SK-MEL-5 (cell line): ENCODE measurements at regions not wholly inside any gene's neighbourhood (a gene's known extent, or its start where the extent isn't known, plus 50 kb on each side); places are given as distances from the start of the nearest gene placed in this dataset.

Experiments
- DNase-seq: peaks from one replicate; pipeline ENCODE4 v3.0.0-alpha.2; 2016; ENCODE audit warnings: low read depth, low spot score
- in situ Hi-C: cut with HindIII; loops from 2 replicates; pipeline ENCODE4 v1.10.0; 2016; ENCODE audit warnings: low sequenced_read_pairs, high pct_unique_total_duplicates, low pct_unique_long_range_greater_than_20kb

DNA sequence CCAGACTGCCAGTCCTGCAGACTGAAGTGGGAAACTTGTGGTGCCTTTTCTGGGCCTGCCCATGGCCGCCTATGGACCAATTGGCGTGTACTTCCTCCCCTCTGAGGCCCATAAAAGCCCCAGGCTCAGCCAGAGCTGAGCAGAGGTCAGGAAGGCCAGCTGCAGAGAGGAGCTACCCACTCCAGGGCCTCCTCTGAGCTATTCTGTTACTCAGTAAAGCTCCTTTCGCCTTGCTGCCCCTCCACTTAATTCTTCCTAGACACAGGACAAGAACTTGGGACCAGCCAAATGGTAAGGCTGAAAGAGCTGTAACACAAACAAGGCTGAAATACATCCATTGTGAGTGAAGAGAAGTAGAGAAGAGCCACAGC lies 106.4 kb downstream of the C9orf50 start:
- DNase-seq: no peak
- in situ Hi-C loops: no loop called here

GRCh38 chr9:129513856-129514496 lies 106.9 kb downstream of the C9orf50 start:
- in situ Hi-C loops: no loop called here
- DNase-seq: no peak

GRCh38 chr9:129513282-129513681 lies 107.6 kb downstream of the C9orf50 start:
- no peak for DNase-seq
- in situ Hi-C loops: no loop called here

GRCh38 chr9:129511285-129511900 lies 109.5 kb downstream of the C9orf50 start:
- in situ Hi-C loops: no loop called here
- no peak for DNase-seq

DNA sequence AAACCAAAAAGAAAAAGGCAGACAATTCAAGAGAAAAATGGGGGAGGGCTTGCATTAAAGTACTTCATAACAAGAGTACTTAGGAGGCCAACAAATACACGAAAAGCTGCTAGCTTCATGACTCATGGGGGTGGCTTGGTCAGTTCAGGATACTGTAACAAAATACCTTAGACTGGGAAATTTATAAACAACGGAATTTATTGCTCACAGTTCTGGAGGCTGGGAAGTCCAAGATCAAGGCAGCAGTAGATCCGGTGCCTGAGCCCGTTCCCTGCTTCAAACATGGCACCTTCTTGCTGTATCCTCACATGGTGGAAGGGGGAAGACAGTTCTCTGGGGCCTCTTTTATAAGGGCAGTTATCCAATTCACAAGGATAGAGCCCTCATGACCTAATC lies 111.4 kb downstream of the C9orf50 start:
- in situ Hi-C loops: no loop called here
- no peak for DNase-seq

DNA sequence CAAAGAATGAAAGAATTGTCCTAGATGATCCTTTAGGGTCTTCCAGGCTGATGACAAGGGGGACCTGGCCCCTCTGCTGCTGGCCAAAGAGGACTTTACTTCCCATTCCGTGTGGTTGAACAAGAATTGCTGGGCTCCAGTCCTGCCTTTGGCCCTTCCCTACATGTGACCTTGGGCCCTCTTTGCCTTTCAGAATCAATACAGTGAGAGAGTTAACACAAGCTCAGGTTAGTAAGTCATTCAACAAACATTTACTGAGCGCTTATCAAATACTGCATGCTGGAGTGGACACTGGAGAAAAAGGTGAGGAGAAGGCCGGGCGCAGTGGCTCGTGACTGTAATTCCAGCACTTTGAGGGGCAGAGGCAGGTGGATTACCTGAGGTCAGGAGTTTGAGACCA lies 113.1 kb downstream of the C9orf50 start:
- in situ Hi-C loops: no loop called here

GRCh38 chr9:129506892-129507291 lies 114.0 kb downstream of the C9orf50 start:
- peak; percentile 59 for DNase-seq
- in situ Hi-C loops: no loop called here

More for the DNA sequence above, 113.1 kb downstream of the C9orf50 start:
- DNase-seq: no peak

DNA sequence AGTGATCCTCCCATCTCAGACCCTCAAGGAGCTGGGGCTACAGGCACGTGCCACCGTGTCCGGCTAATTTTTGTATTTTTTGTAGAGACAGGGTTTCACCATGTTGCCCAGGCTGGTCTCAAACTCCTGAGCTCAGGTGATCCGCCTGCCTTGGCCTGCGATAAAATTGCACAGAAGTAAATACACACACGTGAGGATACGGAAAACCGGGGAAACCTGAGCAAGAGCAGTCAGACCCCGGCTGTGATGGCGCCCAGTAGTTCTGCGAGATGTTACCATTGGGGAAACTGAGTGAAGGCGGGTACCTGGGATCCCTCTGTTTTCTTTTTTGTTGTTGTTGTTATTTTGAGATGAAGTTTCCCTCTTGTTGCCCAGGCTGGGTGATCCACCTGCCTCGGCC lies 114.9 kb downstream of the C9orf50 start:
- in situ Hi-C loops: no loop called here
- no peak for DNase-seq

GRCh38 chr9:129505270-129505902 lies 115.5 kb downstream of the C9orf50 start:
- in situ Hi-C loops: no loop called here
- no peak for DNase-seq

DNA sequence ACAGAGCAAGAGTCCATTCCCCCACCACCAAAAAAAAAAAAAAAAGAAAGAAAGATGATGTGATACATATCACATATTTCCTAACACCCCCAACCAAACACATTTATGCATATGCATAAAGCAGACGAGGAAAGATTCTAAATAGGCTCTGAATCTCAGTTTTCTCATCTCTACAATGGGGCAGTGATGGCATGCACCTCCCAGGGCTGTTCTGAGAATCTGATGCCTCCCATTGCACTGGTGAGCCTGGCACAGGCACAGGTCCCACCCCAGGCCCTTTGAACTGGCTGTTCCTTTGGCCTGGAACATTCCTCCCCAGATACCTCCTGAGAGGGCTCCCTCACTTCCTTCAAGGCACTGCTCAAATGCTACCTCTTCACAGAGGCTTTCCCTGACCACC lies 116.5 kb downstream of the C9orf50 start:
- in situ Hi-C loops: no loop called here
- no peak for DNase-seq

- in situ Hi-C loops: no loop called here
- DNase-seq: peak; percentile 50
Measured at GRCh38 chr9:129501771-129502319, 119.1 kb downstream of the C9orf50 start.

DNA sequence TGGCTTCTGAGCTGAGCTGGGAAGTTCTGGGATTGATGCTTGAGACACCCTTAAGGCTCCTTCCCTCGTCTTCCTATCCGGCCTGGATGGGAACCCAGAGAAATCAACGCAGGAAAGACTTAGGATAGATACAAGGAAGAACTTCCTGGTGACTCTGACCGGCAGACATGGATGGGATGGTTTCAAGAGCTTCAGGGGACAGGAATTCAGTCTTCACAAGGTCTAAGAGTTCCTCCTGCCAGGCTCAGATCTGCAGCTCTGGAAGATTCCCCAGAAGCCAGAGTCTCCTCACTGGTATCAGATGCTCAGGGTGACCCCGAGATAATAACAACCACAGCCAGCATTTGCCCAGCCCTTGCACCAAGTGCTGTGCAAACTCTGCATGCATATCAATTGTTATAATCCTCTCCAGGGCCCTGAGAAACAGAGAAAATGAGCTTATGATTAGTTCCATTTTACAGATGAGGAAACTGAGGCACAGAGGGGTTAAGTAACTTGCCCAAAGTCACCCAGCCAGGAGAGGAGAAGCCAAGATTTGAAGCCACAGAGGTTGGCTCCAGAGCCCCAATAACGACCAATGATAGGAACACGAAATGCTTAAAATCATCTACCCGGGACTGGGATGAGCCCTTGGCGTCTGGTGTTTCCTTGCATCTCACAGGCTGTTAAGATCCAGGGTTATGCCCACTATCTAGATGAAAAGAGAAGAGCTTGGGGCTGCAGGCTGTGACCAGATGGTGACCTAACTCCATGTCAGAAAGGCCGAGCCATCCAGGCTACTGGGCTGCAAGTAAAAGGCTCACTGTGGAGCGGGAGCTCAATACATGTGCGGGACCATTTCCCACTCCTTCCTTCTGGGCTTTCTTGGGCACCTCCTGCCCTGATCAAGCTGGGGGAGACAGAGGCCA lies 119.8 kb downstream of the C9orf50 start:
- in situ Hi-C loops: no loop called here
- no peak for DNase-seq

GRCh38 chr9:129500161-129500862 lies 120.6 kb downstream of the C9orf50 start:
- in situ Hi-C loops: no loop called here
- no peak for DNase-seq

DNA sequence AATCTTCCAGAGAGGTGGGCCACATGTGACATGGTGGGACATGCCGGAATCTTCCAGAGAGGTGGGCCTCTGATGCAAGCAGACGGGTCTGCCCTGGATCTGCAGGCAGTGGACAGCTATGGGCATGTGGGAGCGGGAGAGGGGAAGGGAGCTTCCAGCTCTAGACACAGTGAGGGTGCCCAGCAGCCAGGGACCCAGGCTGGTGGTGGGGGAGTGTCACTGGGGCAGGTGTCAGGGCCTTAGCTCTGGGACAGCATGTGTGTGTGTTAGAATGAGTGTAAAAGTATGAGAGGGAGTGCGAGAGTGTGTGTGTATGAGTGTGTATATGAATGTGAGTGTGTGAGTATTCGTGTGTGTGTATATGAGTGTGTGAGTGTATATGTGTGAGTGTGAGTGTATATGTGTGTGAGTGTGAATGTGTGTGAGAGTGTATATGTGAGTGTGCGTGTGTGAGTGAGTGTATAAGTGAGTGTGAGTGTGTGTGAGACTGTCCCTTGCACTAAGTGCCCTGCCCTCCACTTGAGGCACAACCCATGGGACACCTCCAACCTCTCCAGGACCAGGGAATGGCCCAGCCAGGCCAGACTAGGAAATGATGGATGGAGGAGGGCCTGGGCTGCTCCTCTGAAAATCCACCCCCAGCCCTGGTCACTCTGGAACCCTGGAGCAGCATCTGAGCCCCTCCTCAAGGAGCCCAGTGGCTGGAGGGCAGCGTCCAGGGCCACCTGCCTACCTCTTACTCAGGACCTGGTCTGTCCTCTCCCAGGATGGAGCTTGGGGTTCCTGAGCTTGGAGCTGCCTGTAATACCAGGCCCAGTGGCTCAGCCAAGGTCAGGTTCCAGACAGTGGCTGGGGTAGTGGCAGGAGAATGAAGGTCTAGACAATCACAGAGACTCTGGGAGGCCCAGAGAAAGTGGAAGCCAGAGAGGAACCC lies 122.2 kb downstream of the C9orf50 start:
- in situ Hi-C loops: no loop called here

DNA sequence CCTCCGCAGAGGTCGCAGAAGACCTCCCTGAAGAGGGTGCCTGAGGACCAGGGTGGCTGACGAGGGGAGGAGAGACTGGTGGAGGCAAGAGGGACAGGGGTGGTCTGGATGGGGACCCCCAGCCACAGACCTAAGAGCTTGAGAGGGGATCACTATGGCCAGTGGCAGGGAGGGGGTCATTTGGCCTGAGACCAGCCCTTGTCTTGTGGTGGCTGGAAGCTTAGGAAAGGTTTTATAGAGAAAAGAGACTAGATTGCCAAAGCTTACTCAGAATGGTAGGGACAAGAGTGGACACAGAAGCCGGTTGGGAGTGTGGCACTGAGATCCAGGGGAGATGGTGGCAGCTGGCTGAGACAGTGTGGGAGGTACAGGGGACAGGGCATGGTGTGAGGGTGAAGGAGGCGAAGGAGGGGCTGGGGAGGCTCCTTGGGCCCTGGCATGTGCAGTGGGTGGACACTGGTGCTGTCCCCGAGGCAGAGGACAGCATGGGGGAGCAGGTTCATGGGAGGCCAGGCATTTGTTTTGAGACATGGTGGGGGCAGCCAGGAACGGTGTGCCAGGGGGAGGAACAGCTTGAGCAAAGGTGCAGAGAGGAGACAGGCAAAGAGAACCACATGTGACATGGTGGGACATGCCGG lies 123.0 kb downstream of the C9orf50 start:
- in situ Hi-C loops: no loop called here

More for the DNA sequence above, 122.2 kb downstream of the C9orf50 start:
- DNase-seq: no peak

More for the DNA sequence above, 123.0 kb downstream of the C9orf50 start:
- DNase-seq: no peak
